HL-60 (cell line): ENCODE measurements at regions not wholly inside any gene's neighbourhood (a gene's known extent, or its start where the extent isn't known, plus 50 kb on each side); places are given as distances from the start of the nearest gene placed in this dataset.

ENCODE experiments used
- CTCF ChIP-seq: IDR thresholded peaks from one replicate; pipeline ENCODE4 v1.5.1; 2011; ENCODE audit warnings: low read length, control low read depth, inconsistent platforms; ENCODE audit not compliant: insufficient read depth
- GABPA ChIP-seq: IDR thresholded peaks from 2 replicates; pipeline ENCODE4 v1.6.1; 2012; ENCODE audit warnings: low read depth
- POLR2AphosphoS5 ChIP-seq: IDR thresholded peaks from 2 replicates; pipeline ENCODE4 v1.6.1; 2012; ENCODE audit warnings: low read depth
- REST ChIP-seq: IDR thresholded peaks from 2 replicates; pipeline ENCODE4 v1.6.1; 2012; ENCODE audit warnings: low read depth; ENCODE audit not compliant: insufficient replicate concordance
- SPI1 ChIP-seq: IDR thresholded peaks from 2 replicates; pipeline ENCODE4 v1.6.1; 2012; ENCODE audit warnings: low read depth, mild to moderate bottlenecking, borderline replicate concordance

- TF ChIP-seq CTCF (no peak), POLR2AphosphoS5 (no peak), REST (no peak), GABPA (no peak), SPI1 (no peak)
These were observed 52.9 kb upstream of the ELAC2 start for GRCh38 chr17:13070732-13071131.
